Smooth muscle cell (in vitro differentiated cells): ENCODE measurements at regions not wholly inside any gene's neighbourhood (a gene's known extent, or its start where the extent isn't known, plus 50 kb on each side); places are given as distances from the start of the nearest gene placed in this dataset.
"Not testable (repeated sequence)": the region's sequence is repeated elsewhere in the genome, so short reads cannot be mapped to it uniquely, and the experiment has no call there.

ENCODE experiments used
- DNase-seq: peaks from one replicate; lab custom pipeline; 2025; ENCODE audit not compliant: unreplicated experiment; lab: John Stamatoyannopoulos, UW
- H2AFZ ChIP-seq: fragments of 200-600 bp; sonication (generic); 2 replicates; pipeline ENCODE4 v1.6.0; 2016; ENCODE audit warnings: antibody characterized with exemption, low read depth, mild to moderate bottlenecking
- H3F3A ChIP-seq: fragments of 200-600 bp; sonication (generic); 2 replicates; pipeline ENCODE4 v1.6.0; 2017; ENCODE audit warnings: antibody characterized with exemption, low read depth
- H3K27ac ChIP-seq: fragments of 200-600 bp; sonication (generic); 2 replicates; pipeline ENCODE4 v1.5.1; 2016; ENCODE audit warnings: low read depth, mild to moderate bottlenecking
- H3K27me3 ChIP-seq: fragments of 200-600 bp; sonication (generic); 2 replicates; pipeline ENCODE4 v1.6.1; 2016; ENCODE audit warnings: low read depth, mild to moderate bottlenecking
- H3K36me3 ChIP-seq: fragments of 200-600 bp; sonication (generic); 2 replicates; pipeline ENCODE4 v1.5.1; 2016; ENCODE audit warnings: low read depth
- H3K4me1 ChIP-seq: fragments of 200-600 bp; sonication (generic); 2 replicates; pipeline ENCODE4 v1.5.1; 2016; ENCODE audit warnings: low read depth
- H3K4me2 ChIP-seq: fragments of 200-600 bp; sonication (generic); 2 replicates; pipeline ENCODE4 v1.6.0; 2016; ENCODE audit warnings: mild to moderate bottlenecking
- H3K4me3 ChIP-seq: fragments of 200-600 bp; sonication (generic); 2 replicates; pipeline ENCODE4 v1.5.1; 2016; ENCODE audit warnings: mild to moderate bottlenecking
- H3K79me2 ChIP-seq: fragments of 200-600 bp; sonication (generic); 2 replicates; pipeline ENCODE4 v1.6.0; 2016; ENCODE audit warnings: low read depth, mild to moderate bottlenecking
- H3K9ac ChIP-seq: fragments of 200-600 bp; sonication (generic); 2 replicates; pipeline ENCODE4 v1.6.0; 2016; ENCODE audit warnings: low read depth
- H3K9me3 ChIP-seq: fragments of 200-600 bp; sonication (generic); replicated peaks from 2 replicates; pipeline ENCODE4 v1.5.1; 2016; ENCODE audit warnings: low read depth
- H4K20me1 ChIP-seq: fragments of 200-600 bp; sonication (generic); 2 replicates; pipeline ENCODE4 v1.6.0; 2016; ENCODE audit warnings: low read depth
- WGBS: methylation state at CpG from one replicate; pipeline ENCODE4 v1.1.7; 2016; ENCODE audit warnings: low lambda C conversion rate; 5-methylcytosine and 5-hydroxymethylcytosine counted together
- TF ChIP-seq, protein P1 (sequence below): fragments of 200-600 bp; sonication (generic); IDR thresholded peaks from 2 replicates; pipeline ENCODE4 v1.5.1; 2017; ENCODE audit warnings: borderline replicate concordance, mild to moderate bottlenecking, antibody characterized with exemption; ENCODE audit not compliant: insufficient read depth, poor library complexity, severe bottlenecking

DNA sequence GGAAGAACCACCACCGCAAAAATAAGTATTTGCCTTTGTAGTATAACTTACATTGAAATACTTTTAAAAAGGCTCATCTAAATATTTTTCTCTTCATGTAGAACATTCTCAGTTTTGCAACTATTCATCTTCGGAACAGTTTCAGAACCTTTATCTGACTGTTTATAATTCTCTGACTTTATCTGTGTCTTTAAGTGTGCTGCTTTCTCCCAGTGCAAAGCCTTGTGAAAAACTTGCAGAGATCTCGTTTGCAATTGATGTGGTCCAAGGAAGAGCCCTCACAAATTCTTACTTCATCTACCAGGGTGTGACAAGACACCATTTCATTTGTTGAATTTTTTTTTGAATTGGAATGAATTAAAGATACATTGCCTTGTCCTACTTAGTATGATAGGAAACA is 186.4 kb downstream of the DKK1 start:
- Histone ChIP-seq H3K9ac (no peak overlapping the region), H3K79me2 (no peaks in the 10 kb centered on the region), H3K27ac (no peak overlapping the region), H3K4me1 (no peaks in the 10 kb centered on the region), H3K36me3 (no peaks in the 10 kb centered on the region), H3F3A (no peaks in the 10 kb centered on the region), H4K20me1 (no peaks in the 10 kb centered on the region), H3K4me2 (no peak overlapping the region), H3K27me3 (no peaks in the 10 kb centered on the region), H2AFZ (no peak overlapping the region), H3K9me3 (no peaks in the 10 kb centered on the region), H3K4me3 (no peak overlapping the region)
- no peak for DNase-seq
- TF ChIP-seq, protein P1, sequence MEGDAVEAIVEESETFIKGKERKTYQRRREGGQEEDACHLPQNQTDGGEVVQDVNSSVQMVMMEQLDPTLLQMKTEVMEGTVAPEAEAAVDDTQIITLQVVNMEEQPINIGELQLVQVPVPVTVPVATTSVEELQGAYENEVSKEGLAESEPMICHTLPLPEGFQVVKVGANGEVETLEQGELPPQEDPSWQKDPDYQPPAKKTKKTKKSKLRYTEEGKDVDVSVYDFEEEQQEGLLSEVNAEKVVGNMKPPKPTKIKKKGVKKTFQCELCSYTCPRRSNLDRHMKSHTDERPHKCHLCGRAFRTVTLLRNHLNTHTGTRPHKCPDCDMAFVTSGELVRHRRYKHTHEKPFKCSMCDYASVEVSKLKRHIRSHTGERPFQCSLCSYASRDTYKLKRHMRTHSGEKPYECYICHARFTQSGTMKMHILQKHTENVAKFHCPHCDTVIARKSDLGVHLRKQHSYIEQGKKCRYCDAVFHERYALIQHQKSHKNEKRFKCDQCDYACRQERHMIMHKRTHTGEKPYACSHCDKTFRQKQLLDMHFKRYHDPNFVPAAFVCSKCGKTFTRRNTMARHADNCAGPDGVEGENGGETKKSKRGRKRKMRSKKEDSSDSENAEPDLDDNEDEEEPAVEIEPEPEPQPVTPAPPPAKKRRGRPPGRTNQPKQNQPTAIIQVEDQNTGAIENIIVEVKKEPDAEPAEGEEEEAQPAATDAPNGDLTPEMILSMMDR = no peak
- 50% methylated on average over 3 of the region's 3 CpGs for WGBS

DNA sequence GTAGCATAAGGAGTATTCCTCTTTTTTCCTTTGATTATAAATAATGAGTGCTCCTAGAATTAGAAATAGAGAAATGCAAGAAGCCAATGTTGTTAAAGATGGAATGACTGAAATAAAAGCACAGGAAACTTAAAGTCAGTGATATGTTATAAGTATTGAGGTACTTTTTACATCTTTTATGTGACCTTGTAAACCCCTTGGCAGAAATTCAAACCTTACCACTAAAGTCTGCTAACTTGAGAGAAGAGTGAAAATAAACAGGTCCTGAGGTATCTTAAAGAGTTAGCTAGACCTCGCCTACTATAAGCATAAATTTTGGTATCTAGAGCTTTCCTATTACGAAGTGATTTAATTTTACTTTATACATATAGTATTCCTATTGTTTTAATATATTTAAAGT is 188.2 kb downstream of the DKK1 start:
- 74% methylated on average over 2 of the region's 2 CpGs for WGBS

DNA sequence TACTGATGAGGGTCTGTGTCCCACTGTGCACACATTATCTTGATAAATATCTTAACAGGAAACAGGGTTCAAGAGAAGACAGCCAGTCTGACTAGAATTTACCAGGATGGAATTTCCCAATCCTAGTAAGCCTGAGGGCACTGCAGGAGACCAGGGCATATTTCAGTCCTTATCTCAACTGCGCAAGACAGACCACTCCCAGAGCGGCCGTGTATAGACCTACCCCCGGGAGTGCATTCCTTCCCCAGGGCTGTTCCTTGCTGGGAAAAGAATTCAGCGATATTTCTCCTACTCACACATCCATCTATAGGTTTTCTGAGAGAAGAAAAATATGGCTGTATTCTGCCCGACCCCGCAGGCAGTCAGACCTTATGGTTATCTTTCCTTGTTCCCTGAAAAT is 191.3 kb downstream of the DKK1 start:
- not testable (repeated sequence) for H3K9ac ChIP-seq, H3K79me2 ChIP-seq, H3K36me3 ChIP-seq, H3K4me1 ChIP-seq, H3K4me3 ChIP-seq, H3K27ac ChIP-seq, DNase-seq, H2AFZ ChIP-seq, H3K27me3 ChIP-seq, H3F3A ChIP-seq, H3K4me2 ChIP-seq, H4K20me1 ChIP-seq
- peaks cover 16% of the 10 kb centered on the region for H3K9me3 ChIP-seq
- 86% methylated on average over 7 of the region's 7 CpGs for WGBS

More for the DNA sequence above, 188.2 kb downstream of the DKK1 start:
- Histone ChIP-seq H3K4me1 (no peaks in the 10 kb centered on the region), H3K4me3 (no peak overlapping the region), H3K27me3 (no peaks in the 10 kb centered on the region), H3K9ac (no peak overlapping the region), H3K9me3 (peaks cover 3% of the 10 kb centered on the region), H4K20me1 (no peaks in the 10 kb centered on the region), H2AFZ (no peak overlapping the region), H3K36me3 (no peaks in the 10 kb centered on the region), H3K79me2 (no peaks in the 10 kb centered on the region), H3K27ac (no peak overlapping the region), H3F3A (no peaks in the 10 kb centered on the region), H3K4me2 (no peak overlapping the region)
- no peak for DNase-seq
- TF ChIP-seq, protein P1 = no peak

DNA sequence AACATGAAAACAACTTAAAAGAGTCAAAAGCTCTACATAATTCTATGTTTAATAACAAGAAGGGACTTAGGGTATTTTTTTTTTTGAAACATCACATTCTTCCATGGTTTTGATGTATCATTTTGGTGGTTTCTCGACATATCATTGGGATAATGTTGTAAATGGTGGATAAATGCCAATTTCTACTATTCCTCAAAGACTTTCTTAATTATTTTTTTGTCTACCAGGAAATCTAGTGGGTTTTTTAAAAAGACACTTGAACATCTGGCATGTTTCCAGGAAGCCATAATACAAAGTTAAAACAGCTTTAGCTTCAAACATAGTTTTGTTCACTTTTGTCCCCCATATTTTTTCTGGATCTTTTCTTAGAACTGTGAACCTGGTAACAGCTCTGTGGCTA is 200.4 kb downstream of the DKK1 start:
- no peak for DNase-seq
- Histone ChIP-seq H3K79me2 (no peaks in the 10 kb centered on the region), H3F3A (peaks cover 3% of the 10 kb centered on the region), H3K36me3 (no peaks in the 10 kb centered on the region), H3K4me3 (no peak overlapping the region), H3K4me2 (no peak overlapping the region), H3K9ac (no peak overlapping the region), H3K27me3 (no peaks in the 10 kb centered on the region), H3K9me3 (no peaks in the 10 kb centered on the region), H3K27ac (no peak overlapping the region), H3K4me1 (peaks cover 5% of the 10 kb centered on the region), H4K20me1 (no peaks in the 10 kb centered on the region), H2AFZ (no peak overlapping the region)
- 68% methylated on average over 1 of the region's 1 CpG for WGBS
- TF ChIP-seq, protein P1 = no peak
